ENCODE measurements at regions not wholly inside any gene's neighbourhood (a gene's known extent, or its start where the extent isn't known, plus 50 kb on each side); places are given as distances from the start of the nearest gene placed in this dataset.
"Not testable (repeated sequence)": the region's sequence is repeated elsewhere in the genome, so short reads cannot be mapped to it uniquely, and the experiment has no call there.

DNA sequence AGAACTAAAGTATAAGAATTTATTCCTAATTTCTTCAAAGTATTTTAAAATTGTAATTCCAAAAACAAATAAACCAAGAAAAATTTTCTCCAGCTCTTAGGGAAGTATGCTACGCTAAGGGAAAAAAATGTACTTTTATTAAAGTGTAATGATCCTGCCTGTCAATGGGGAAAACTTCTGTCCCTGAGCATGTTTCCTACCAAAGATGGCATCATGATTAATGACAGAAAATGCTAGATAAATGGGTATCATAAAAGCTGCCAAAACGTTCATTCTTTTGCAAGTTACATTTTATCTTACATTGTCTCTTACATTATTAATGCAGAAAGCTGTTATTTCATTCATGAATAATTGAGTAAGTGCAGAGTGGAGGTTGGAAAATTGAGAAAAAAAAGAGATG is 443.4 kb downstream of the TECRL start:
- H3K4me3 ChIP-seq (ENCODE audit: low read length), result no peak overlapping the region
- H3K27me3 Mint-ChIP-seq, result no peaks in the 10 kb centered on the region
- peaks cover 5% of the 10 kb centered on the region for H3K9me3 Mint-ChIP-seq
- no peak overlapping the region for H3K27ac ChIP-seq (ENCODE audit: low read depth in 1 of 2, low read length in 2 of 2)
- TF ChIP-seq, protein P1, sequence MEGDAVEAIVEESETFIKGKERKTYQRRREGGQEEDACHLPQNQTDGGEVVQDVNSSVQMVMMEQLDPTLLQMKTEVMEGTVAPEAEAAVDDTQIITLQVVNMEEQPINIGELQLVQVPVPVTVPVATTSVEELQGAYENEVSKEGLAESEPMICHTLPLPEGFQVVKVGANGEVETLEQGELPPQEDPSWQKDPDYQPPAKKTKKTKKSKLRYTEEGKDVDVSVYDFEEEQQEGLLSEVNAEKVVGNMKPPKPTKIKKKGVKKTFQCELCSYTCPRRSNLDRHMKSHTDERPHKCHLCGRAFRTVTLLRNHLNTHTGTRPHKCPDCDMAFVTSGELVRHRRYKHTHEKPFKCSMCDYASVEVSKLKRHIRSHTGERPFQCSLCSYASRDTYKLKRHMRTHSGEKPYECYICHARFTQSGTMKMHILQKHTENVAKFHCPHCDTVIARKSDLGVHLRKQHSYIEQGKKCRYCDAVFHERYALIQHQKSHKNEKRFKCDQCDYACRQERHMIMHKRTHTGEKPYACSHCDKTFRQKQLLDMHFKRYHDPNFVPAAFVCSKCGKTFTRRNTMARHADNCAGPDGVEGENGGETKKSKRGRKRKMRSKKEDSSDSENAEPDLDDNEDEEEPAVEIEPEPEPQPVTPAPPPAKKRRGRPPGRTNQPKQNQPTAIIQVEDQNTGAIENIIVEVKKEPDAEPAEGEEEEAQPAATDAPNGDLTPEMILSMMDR (IDR thresholded peaks at IDR 0.05), result no peak
- H3K36me3 ChIP-seq (ENCODE audit: insufficient read depth, low read length), result no peaks in the 10 kb centered on the region
- no peaks in the 10 kb centered on the region for H3K4me1 Mint-ChIP-seq (ENCODE audit: low read depth)
- no peak overlapping the region for H3K4me3 Mint-ChIP-seq
- no peak for DNase-seq
- no peaks in the 10 kb centered on the region for H3K27me3 ChIP-seq (ENCODE audit: control insufficient read depth in 1 of 2, insufficient read depth in 2 of 2, low read length in 2 of 2)
- ChIA-PET CTCF (no interaction called here), POLR2A (interaction anchor here (0.6 kb wide), 1 partner anchor 1274 kb away, joined by 3 read pairs; no protein-coding TSS in a partner anchor)
- no peak overlapping the region for H3K27ac Mint-ChIP-seq
- H3K4me1 ChIP-seq (ENCODE audit: insufficient read depth, low read length), result no peaks in the 10 kb centered on the region
- intact Hi-C loops (cut with DNase I, micrococcal nuclease), result no loop called here
- ATAC-seq (ENCODE audit: poor library complexity), result no peak
- no peaks in the 10 kb centered on the region for H3K9me3 ChIP-seq (ENCODE audit: control insufficient read depth in 1 of 2, insufficient read depth in 1 of 2, low read length in 2 of 2)
- H3K36me3 Mint-ChIP-seq (ENCODE audit: low read depth), result no peaks in the 10 kb centered on the region

DNA sequence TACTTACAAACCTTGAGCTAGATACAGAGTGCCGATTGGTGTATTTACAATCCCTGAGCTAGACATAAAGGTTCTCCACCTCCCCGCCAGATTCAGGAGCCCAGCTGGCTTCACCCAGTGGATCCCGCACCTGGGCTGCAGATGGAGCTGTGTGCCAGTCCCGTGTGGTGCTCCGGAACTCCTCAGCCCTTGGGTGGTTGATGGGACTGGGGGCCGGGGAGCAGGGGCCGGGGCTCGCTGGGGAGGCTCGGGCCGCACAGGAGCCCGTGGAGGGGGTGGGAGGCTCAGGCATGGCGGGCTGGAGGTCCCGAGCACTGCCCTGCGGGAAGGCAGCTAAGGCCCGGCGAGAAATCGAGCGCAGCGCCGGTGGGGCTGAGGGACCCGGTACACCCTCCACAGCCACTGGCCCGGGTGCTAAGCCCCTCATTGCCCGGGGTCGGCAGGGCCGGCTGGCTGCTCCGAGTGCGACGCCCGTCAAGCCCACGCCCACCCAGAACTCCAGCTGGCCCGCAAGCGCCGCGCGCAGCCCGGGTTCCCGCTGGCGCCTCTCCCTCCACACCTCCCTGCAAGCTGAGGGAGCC is 466.5 kb downstream of the TECRL start:
- H3K4me1 Mint-ChIP-seq (ENCODE audit: low read depth); H3K4me3 ChIP-seq (ENCODE audit: low read length); intact Hi-C loops (cut with DNase I, micrococcal nuclease); H3K4me3 Mint-ChIP-seq; H3K27ac Mint-ChIP-seq; H3K36me3 Mint-ChIP-seq (ENCODE audit: low read depth); DNase-seq; ATAC-seq (ENCODE audit: poor library complexity); H3K27me3 Mint-ChIP-seq; H3K9me3 Mint-ChIP-seq; H3K4me1 ChIP-seq (ENCODE audit: insufficient read depth, low read length); H3K27me3 ChIP-seq (ENCODE audit: control insufficient read depth in 1 of 2, insufficient read depth in 2 of 2, low read length in 2 of 2); CTCF ChIA-PET; H3K27ac ChIP-seq (ENCODE audit: low read depth in 1 of 2, low read length in 2 of 2); H3K36me3 ChIP-seq (ENCODE audit: insufficient read depth, low read length); POLR2A ChIA-PET: not testable (repeated sequence)
- H3K9me3 ChIP-seq (ENCODE audit: control insufficient read depth in 1 of 2, insufficient read depth in 1 of 2, low read length in 2 of 2), result peaks cover 0 to 14% of the 10 kb centered on the region in 2 experiments

DNA sequence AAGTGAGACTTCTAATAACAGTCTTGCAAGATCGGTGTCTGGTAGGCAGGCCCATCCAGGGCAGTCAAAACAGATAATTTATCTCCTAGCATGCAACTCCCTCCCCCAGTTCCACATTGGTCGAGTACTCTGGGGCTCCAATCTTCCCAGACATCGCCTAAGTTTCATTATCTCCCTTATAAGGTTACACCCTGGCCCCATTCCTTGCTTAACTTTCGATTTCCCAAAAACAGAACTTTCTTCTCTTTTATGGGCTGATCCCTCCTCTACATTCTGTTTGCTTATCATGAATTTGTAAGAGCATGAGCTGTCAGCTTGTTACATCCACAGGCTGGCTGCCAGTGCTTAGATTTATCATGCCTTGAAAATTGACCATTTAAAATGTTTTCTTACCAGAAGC is 471.3 kb downstream of the TECRL start:
- DNase-seq, result no peak
- no peaks in the 10 kb centered on the region for H3K27me3 ChIP-seq (ENCODE audit: control insufficient read depth in 1 of 2, insufficient read depth in 2 of 2, low read length in 2 of 2)
- H3K9me3 Mint-ChIP-seq, result peaks cover 6% of the 10 kb centered on the region
- ChIA-PET CTCF (no interaction called here), POLR2A (no interaction called here)
- peaks cover 0 to 10% of the 10 kb centered on the region in 2 experiments for H3K9me3 ChIP-seq (ENCODE audit: control insufficient read depth in 1 of 2, insufficient read depth in 1 of 2, low read length in 2 of 2)
- H3K27ac Mint-ChIP-seq, result no peak overlapping the region
- H3K27ac ChIP-seq (ENCODE audit: low read depth in 1 of 2, low read length in 2 of 2), result no peak overlapping the region
- no peaks in the 10 kb centered on the region for H3K27me3 Mint-ChIP-seq
- TF ChIP-seq, protein P1 (IDR thresholded peaks at IDR 0.05), result no peak
- no peak for ATAC-seq (ENCODE audit: poor library complexity)
- no peaks in the 10 kb centered on the region for H3K4me1 ChIP-seq (ENCODE audit: insufficient read depth, low read length)
- H3K4me1 Mint-ChIP-seq (ENCODE audit: low read depth), result no peaks in the 10 kb centered on the region
- no peaks in the 10 kb centered on the region for H3K36me3 Mint-ChIP-seq (ENCODE audit: low read depth)
- no peaks in the 10 kb centered on the region for H3K36me3 ChIP-seq (ENCODE audit: insufficient read depth, low read length)
- no peak overlapping the region for H3K4me3 Mint-ChIP-seq
- H3K4me3 ChIP-seq (ENCODE audit: low read length), result no peak overlapping the region
- intact Hi-C loops (cut with DNase I, micrococcal nuclease), result no loop called here

DNA sequence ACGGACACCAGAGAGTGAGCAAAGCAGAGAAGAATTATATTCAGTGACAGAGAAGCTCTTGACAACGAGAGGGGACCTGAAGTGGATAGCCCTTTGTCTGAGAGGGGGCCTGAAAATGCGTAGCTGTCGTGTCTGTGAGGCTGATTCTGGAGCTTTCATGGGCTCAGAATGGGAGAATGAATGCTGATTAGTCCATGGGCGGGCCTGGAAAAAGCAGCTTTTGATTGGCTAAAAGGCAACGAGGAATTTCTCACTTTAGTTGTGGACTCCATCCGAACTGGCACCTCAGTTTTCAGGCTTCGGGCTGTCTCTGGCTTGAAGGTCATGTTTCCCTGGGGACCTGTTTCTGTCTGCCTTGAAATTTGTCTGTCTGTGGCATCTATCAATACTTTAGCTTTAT is 487.1 kb downstream of the TECRL start:
- H3K4me3 Mint-ChIP-seq, result no peak overlapping the region

More for the DNA sequence above, 487.1 kb downstream of the TECRL start:
- TF ChIP-seq, protein P1 (IDR thresholded peaks at IDR 0.05), result no peak
- Mint-ChIP-seq H3K4me1 (ENCODE audit: low read depth) (no peaks in the 10 kb centered on the region), H3K27me3 (no peaks in the 10 kb centered on the region), H3K36me3 (ENCODE audit: low read depth) (no peaks in the 10 kb centered on the region), H3K27ac (no peak overlapping the region), H3K9me3 (no peaks in the 10 kb centered on the region)
- H3K9me3 ChIP-seq (ENCODE audit: control insufficient read depth in 1 of 2, insufficient read depth in 1 of 2, low read length in 2 of 2), result peaks cover 0 to 8% of the 10 kb centered on the region in 2 experiments
- no peak for ATAC-seq (ENCODE audit: poor library complexity)
- intact Hi-C loops (cut with DNase I, micrococcal nuclease), result no loop called here
- ChIA-PET POLR2A (no interaction called here), CTCF (no interaction called here)
- no peaks in the 10 kb centered on the region for H3K27me3 ChIP-seq (ENCODE audit: control insufficient read depth in 1 of 2, insufficient read depth in 2 of 2, low read length in 2 of 2)
- no peak for DNase-seq
- no peak overlapping the region for H3K4me3 ChIP-seq (ENCODE audit: low read length)
- H3K4me1 ChIP-seq (ENCODE audit: insufficient read depth, low read length), result no peaks in the 10 kb centered on the region
- no peak overlapping the region for H3K27ac ChIP-seq (ENCODE audit: low read depth in 1 of 2, low read length in 2 of 2)
- no peaks in the 10 kb centered on the region for H3K36me3 ChIP-seq (ENCODE audit: insufficient read depth, low read length)

Measured in CD4-positive, alpha-beta T cell (primary cell).